ENCODE measurements at regions not wholly inside any gene's neighbourhood (a gene's known extent, or its start where the extent isn't known, plus 50 kb on each side); places are given as distances from the start of the nearest gene placed in this dataset.

DNA sequence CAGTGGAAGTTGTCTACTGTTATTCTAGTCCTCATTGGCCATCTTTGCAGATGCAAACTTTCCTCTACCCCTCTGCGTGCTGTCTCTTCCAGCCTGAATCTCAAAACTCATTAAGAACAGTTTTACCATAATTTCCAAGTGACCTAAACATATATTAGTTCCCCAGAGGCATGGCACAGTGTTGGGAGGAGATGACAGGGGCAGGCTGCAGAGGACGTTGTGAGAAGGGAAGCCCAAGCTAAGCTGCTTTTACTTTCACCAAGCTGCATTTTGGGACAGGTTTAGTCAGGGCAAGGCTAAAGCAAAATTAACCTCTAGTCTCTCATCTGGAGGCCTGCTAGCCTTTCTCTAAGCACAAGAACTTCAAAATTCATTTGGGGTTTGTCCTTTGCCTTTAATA, 318.6 kb upstream of the SATB1 start:
- TF ChIP-seq, protein P1, sequence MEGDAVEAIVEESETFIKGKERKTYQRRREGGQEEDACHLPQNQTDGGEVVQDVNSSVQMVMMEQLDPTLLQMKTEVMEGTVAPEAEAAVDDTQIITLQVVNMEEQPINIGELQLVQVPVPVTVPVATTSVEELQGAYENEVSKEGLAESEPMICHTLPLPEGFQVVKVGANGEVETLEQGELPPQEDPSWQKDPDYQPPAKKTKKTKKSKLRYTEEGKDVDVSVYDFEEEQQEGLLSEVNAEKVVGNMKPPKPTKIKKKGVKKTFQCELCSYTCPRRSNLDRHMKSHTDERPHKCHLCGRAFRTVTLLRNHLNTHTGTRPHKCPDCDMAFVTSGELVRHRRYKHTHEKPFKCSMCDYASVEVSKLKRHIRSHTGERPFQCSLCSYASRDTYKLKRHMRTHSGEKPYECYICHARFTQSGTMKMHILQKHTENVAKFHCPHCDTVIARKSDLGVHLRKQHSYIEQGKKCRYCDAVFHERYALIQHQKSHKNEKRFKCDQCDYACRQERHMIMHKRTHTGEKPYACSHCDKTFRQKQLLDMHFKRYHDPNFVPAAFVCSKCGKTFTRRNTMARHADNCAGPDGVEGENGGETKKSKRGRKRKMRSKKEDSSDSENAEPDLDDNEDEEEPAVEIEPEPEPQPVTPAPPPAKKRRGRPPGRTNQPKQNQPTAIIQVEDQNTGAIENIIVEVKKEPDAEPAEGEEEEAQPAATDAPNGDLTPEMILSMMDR (IDR thresholded peaks at IDR 0.05): no peak
- no peak for TF ChIP-seq ZFX (IDR thresholded peaks at IDR 0.05; ENCODE audit: borderline replicate concordance)
